H1 (cell line): ENCODE measurements at regions not wholly inside any gene's neighbourhood (a gene's known extent, or its start where the extent isn't known, plus 50 kb on each side); places are given as distances from the start of the nearest gene placed in this dataset.

ENCODE experiments used
- MAFK ChIP-seq: IDR thresholded peaks from 2 replicates; pipeline ENCODE4 v1.6.1; 2012; ENCODE audit warnings: low read depth, mild to moderate bottlenecking, improper control_type of control experiment, low read length
- NRF1 ChIP-seq: IDR thresholded peaks from 2 replicates; pipeline ENCODE4 v1.6.1; 2011; ENCODE audit warnings: mild to moderate bottlenecking, low read depth, low read length, improper control_type of control experiment
- POLR2A ChIP-seq, 2 experiments: IDR thresholded peaks; 1 replicate in 1 of 2; 2 replicates in 1 of 2; pipeline ENCODE4 v1.6.1; 2011; ENCODE audit warnings: low read depth in 2 of 2, low read length in 2 of 2, mild to moderate bottlenecking in 2 of 2; ENCODE audit errors: control extremely low read depth in 1 of 2
- POLR2AphosphoS5 ChIP-seq: IDR thresholded peaks from 2 replicates; pipeline ENCODE4 v1.6.1; 2011; ENCODE audit warnings: low read depth, low read length
- SUZ12 ChIP-seq: fragments of 200-600 bp; sonication (generic); IDR thresholded peaks from 2 replicates; pipeline ENCODE4 v1.6.1; 2012; ENCODE audit warnings: mild to moderate bottlenecking, inconsistent platforms, low read length, moderate library complexity, mixed read lengths
- TF ChIP-seq, protein P1 (sequence below), 3 experiments: IDR thresholded peaks; 1 replicate in 2 of 3; 2 replicates in 1 of 3; pipeline versions ENCODE4 v1.5.1 to v1.6.1; 2011; ENCODE audit warnings: low read length in 3 of 3, mild to moderate bottlenecking in 3 of 3, inconsistent platforms in 2 of 3, low read depth in 1 of 3, moderate library complexity in 1 of 3; ENCODE audit not compliant: insufficient read depth in 1 of 3; ENCODE audit errors: control extremely low read depth in 1 of 3

GRCh38 chr13:34034411-34034810 is 216.5 kb downstream of the RFC3 start:
- TF ChIP-seq, protein P1, sequence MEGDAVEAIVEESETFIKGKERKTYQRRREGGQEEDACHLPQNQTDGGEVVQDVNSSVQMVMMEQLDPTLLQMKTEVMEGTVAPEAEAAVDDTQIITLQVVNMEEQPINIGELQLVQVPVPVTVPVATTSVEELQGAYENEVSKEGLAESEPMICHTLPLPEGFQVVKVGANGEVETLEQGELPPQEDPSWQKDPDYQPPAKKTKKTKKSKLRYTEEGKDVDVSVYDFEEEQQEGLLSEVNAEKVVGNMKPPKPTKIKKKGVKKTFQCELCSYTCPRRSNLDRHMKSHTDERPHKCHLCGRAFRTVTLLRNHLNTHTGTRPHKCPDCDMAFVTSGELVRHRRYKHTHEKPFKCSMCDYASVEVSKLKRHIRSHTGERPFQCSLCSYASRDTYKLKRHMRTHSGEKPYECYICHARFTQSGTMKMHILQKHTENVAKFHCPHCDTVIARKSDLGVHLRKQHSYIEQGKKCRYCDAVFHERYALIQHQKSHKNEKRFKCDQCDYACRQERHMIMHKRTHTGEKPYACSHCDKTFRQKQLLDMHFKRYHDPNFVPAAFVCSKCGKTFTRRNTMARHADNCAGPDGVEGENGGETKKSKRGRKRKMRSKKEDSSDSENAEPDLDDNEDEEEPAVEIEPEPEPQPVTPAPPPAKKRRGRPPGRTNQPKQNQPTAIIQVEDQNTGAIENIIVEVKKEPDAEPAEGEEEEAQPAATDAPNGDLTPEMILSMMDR (IDR thresholded peaks at IDR 0.05; ENCODE audit: control extremely low read depth in 1 of 3, insufficient read depth in 1 of 3, low read depth in 1 of 3, low read length in 3 of 3), result no peak
- TF ChIP-seq POLR2A (IDR thresholded peaks at IDR 0.05; ENCODE audit: control extremely low read depth in 1 of 2, low read depth in 2 of 2, low read length in 2 of 2) (no peak), NRF1 (no peak), MAFK (no peak), SUZ12 (no peak), POLR2AphosphoS5 (no peak)
